T-helper 1 cell (primary cell): ENCODE measurements at regions not wholly inside any gene's neighbourhood (a gene's known extent, or its start where the extent isn't known, plus 50 kb on each side); places are given as distances from the start of the nearest gene placed in this dataset.
A peak's percentile ranks its signal among the peaks of the same experiment; 100 is the strongest.
"Not testable (repeated sequence)": the region's sequence is repeated elsewhere in the genome, so short reads cannot be mapped to it uniquely, and the experiment has no call there.

ENCODE experiments used
- DNase-seq, 5 donors: peaks; one replicate each; pipeline ENCODE4 v3.0.0-alpha.2; 2012 to 2020

- DNase-seq: no peak
Measured at GRCh38 chr2:121059651-121060649, 225.1 kb downstream of the TFCP2L1 start.

- no peak for DNase-seq
Measured at GRCh38 chr2:121061633-121062032, 223.4 kb downstream of the TFCP2L1 start.

- no peak for DNase-seq
Measured at GRCh38 chr2:121063471-121063870, 221.5 kb downstream of the TFCP2L1 start.

GRCh38 chr2:121064186-121064585, 220.8 kb downstream of the TFCP2L1 start:
- no peak for DNase-seq

- no peak for DNase-seq
Measured at GRCh38 chr2:121065239-121065638, 219.8 kb downstream of the TFCP2L1 start.

GRCh38 chr2:121066526-121066925, 218.5 kb downstream of the TFCP2L1 start:
- DNase-seq: no peak

GRCh38 chr2:121068851-121069250, 216.2 kb downstream of the TFCP2L1 start:
- DNase-seq: no peak

- DNase-seq: no peak
Measured at GRCh38 chr2:121069434-121069969, 215.5 kb downstream of the TFCP2L1 start.

GRCh38 chr2:121070061-121070460, 214.9 kb downstream of the TFCP2L1 start:
- not testable (repeated sequence) for DNase-seq

GRCh38 chr2:121071034-121071504, 213.9 kb downstream of the TFCP2L1 start:
- no peak for DNase-seq

GRCh38 chr2:121072784-121073183, 212.2 kb downstream of the TFCP2L1 start:
- no peak for DNase-seq

- DNase-seq: no peak
Measured at GRCh38 chr2:121073320-121074210, 211.4 kb downstream of the TFCP2L1 start.

GRCh38 chr2:121074293-121074932, 210.6 kb downstream of the TFCP2L1 start:
- DNase-seq: no peak

GRCh38 chr2:121075006-121075551, 209.9 kb downstream of the TFCP2L1 start:
- peak in 1 of 5 donors; percentile 8 for DNase-seq

- DNase-seq: no peak
Measured at GRCh38 chr2:121075641-121076497, 209.1 kb downstream of the TFCP2L1 start.

GRCh38 chr2:121076498-121076820, 208.5 kb downstream of the TFCP2L1 start:
- no peak for DNase-seq

GRCh38 chr2:121076885-121077549, 208.0 kb downstream of the TFCP2L1 start:
- DNase-seq: peak; percentile 23 to 54 (median 34)

- no peak for DNase-seq
Measured at GRCh38 chr2:121078899-121079298, 206.1 kb downstream of the TFCP2L1 start.

GRCh38 chr2:121080013-121080772, 204.8 kb downstream of the TFCP2L1 start:
- peak in 2 of 5 donors; percentile 18 to 22 for DNase-seq

GRCh38 chr2:121081701-121082100, 203.3 kb downstream of the TFCP2L1 start:
- no peak for DNase-seq
